ENCODE measurements at regions not wholly inside any gene's neighbourhood (a gene's known extent, or its start where the extent isn't known, plus 50 kb on each side); places are given as distances from the start of the nearest gene placed in this dataset.

DNA sequence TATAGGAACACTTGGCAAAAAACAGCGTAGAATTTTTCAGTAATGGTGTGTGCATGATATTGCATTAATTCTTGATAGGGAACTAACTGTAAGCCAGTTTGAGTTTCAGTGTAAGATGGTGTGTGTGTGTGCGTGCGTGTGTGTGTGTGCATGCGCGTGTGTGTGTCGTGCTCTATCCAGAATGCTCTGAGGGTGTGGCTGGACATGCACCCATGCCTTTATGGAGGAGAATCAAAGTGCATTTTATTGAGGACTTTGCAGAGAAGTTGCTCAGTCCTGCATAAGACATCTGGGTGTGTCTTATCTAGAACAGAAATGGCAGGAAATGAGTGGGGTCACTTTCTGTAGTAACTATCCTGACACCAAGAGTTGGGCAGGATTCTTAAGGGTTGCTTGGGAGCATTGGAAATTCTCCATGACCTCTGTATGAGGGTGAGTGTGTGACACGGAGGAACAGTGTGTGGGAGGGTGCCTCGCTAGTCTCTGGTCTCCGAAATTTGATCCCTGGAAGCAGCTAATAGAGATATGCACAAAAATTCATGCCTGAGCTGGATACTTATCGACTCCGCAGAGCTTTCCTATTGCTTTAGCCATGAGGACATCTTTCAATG lies 252.2 kb downstream of the TSHZ3 start:
- no peaks in the 10 kb centered on the region for H3K4me1 ChIP-seq (ENCODE audit: low read length)
- H3F3A ChIP-seq (ENCODE audit: insufficient read depth, low read length): no peaks in the 10 kb centered on the region
- H3K4me3 ChIP-seq (ENCODE audit: low read length): no peak overlapping the region
- H3K79me2 ChIP-seq (ENCODE audit: low read length): no peaks in the 10 kb centered on the region
- DNase-seq: no peak
- H4K20me1 ChIP-seq (ENCODE audit: insufficient read depth, low read length): no peaks in the 10 kb centered on the region
- no peak overlapping the region for H3K4me2 ChIP-seq (ENCODE audit: low read depth, low read length)
- no peak overlapping the region for H2AFZ ChIP-seq (ENCODE audit: low read length)
- no peaks in the 10 kb centered on the region for H3K9me2 ChIP-seq (replicated peaks; ENCODE audit: insufficient read depth, low read length)
- no peaks in the 10 kb centered on the region for H3K9me3 ChIP-seq (replicated peaks; ENCODE audit: insufficient read depth, low read length)
- H3K9ac ChIP-seq (ENCODE audit: low read length): no peak overlapping the region
- H3K27ac ChIP-seq (ENCODE audit: low read length): no peak overlapping the region
- no peaks in the 10 kb centered on the region for H3K36me3 ChIP-seq (replicated peaks; ENCODE audit: insufficient read depth, low read length)
- H3K27me3 ChIP-seq (replicated peaks; ENCODE audit: insufficient read depth, low read length): peaks cover 35% of the 10 kb centered on the region
- TF ChIP-seq, protein P1, sequence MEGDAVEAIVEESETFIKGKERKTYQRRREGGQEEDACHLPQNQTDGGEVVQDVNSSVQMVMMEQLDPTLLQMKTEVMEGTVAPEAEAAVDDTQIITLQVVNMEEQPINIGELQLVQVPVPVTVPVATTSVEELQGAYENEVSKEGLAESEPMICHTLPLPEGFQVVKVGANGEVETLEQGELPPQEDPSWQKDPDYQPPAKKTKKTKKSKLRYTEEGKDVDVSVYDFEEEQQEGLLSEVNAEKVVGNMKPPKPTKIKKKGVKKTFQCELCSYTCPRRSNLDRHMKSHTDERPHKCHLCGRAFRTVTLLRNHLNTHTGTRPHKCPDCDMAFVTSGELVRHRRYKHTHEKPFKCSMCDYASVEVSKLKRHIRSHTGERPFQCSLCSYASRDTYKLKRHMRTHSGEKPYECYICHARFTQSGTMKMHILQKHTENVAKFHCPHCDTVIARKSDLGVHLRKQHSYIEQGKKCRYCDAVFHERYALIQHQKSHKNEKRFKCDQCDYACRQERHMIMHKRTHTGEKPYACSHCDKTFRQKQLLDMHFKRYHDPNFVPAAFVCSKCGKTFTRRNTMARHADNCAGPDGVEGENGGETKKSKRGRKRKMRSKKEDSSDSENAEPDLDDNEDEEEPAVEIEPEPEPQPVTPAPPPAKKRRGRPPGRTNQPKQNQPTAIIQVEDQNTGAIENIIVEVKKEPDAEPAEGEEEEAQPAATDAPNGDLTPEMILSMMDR (IDR thresholded peaks at IDR 0.05; ENCODE audit: low read length): no peak
- TF ChIP-seq EZH2phosphoT487 (IDR thresholded peaks at IDR 0.05; ENCODE audit: low read length): no peak

DNA sequence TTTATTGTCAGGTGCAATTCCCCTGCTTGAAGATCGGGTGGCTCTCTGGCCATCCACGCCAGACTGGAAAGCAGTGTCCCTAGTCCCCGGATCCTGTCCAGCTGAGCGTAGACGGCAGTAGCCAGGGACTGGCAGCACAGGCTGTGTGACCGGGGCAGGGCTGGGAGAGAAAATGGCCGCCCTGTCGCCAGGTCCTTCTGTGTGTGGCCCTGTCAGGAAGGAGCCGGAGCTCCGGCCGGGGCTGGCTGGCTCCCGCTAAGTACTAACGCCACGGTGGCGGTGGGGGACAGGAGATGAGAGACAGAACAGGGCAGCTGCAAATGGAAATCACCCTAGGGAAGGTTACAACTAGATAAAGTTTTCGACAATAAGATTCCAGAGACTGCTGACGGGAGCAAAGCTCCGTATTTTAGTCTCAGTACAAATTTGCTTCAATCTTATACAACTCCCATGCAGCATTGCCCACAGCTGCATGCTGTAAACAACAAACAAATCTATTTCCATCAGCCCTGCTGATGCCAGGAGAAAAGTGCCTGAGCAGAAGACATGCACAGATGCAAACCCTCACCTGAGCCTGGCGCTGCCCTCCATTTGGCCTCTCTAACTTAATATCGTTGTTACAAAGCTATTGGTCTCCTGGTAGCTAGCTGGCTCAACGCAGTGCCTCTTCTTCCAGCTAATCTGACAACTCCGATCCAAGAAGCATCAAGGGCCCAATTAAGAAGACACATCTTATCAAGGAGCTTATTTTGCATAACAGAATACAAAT lies 253.0 kb downstream of the TSHZ3 start:
- Histone ChIP-seq H3K4me2 (ENCODE audit: low read depth, low read length) (no peak overlapping the region), H3K27ac (ENCODE audit: low read length) (no peak overlapping the region), H3K9ac (ENCODE audit: low read length) (no peak overlapping the region), H3K4me3 (ENCODE audit: low read length) (no peak overlapping the region), H3K27me3 (replicated peaks; ENCODE audit: insufficient read depth, low read length) (peaks cover 27% of the 10 kb centered on the region), H3K9me2 (replicated peaks; ENCODE audit: insufficient read depth, low read length) (no peaks in the 10 kb centered on the region), H2AFZ (ENCODE audit: low read length) (no peak overlapping the region), H4K20me1 (ENCODE audit: insufficient read depth, low read length) (no peaks in the 10 kb centered on the region), H3K79me2 (ENCODE audit: low read length) (no peaks in the 10 kb centered on the region), H3K36me3 (replicated peaks; ENCODE audit: insufficient read depth, low read length) (no peaks in the 10 kb centered on the region), H3K9me3 (replicated peaks; ENCODE audit: insufficient read depth, low read length) (no peaks in the 10 kb centered on the region), H3K4me1 (ENCODE audit: low read length) (no peaks in the 10 kb centered on the region), H3F3A (ENCODE audit: insufficient read depth, low read length) (no peaks in the 10 kb centered on the region)
- no peak for DNase-seq
- TF ChIP-seq EZH2 (optimal IDR thresholded peaks at IDR 0.05; ENCODE audit: low read depth, low read length) (no peak), EZH2phosphoT487 (IDR thresholded peaks at IDR 0.05; ENCODE audit: low read length) (no peak)
- TF ChIP-seq, protein P1 (IDR thresholded peaks at IDR 0.05; ENCODE audit: low read length): no peak

DNA sequence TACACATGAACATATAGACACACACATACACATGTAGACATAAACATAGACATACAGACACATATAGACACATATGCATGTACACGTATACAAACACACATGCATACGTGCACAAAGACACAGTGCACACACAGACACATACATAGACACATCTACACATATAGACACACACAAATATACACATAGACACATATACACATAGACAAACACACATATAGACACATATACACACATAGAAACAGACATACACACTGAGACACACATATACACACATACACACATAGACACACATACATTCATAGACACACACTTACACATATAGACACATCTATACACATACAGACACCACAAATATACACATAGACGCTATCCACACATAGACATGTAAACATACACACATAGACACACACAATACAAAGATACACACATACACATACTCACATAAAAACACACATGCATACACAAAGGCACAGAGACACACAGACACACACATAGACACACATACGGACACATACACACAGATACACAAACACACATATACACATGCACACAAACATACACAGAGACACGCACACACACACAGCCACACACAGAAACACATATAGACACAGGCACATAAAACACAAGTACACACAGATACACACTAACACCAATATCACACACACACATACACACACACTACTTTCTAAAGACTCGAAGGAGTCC lies 254.0 kb downstream of the TSHZ3 start:
- Histone ChIP-seq H2AFZ (ENCODE audit: low read length) (no peak overlapping the region), H3K4me2 (ENCODE audit: low read depth, low read length) (no peak overlapping the region), H3K9ac (ENCODE audit: low read length) (no peak overlapping the region), H3F3A (ENCODE audit: insufficient read depth, low read length) (no peaks in the 10 kb centered on the region), H3K27me3 (replicated peaks; ENCODE audit: insufficient read depth, low read length) (peaks cover 28% of the 10 kb centered on the region), H3K36me3 (replicated peaks; ENCODE audit: insufficient read depth, low read length) (no peaks in the 10 kb centered on the region), H3K79me2 (ENCODE audit: low read length) (no peaks in the 10 kb centered on the region), H3K4me1 (ENCODE audit: low read length) (no peaks in the 10 kb centered on the region), H4K20me1 (ENCODE audit: insufficient read depth, low read length) (no peaks in the 10 kb centered on the region), H3K4me3 (ENCODE audit: low read length) (no peak overlapping the region), H3K9me2 (replicated peaks; ENCODE audit: insufficient read depth, low read length) (no peaks in the 10 kb centered on the region), H3K9me3 (replicated peaks; ENCODE audit: insufficient read depth, low read length) (no peaks in the 10 kb centered on the region), H3K27ac (ENCODE audit: low read length) (no peak overlapping the region)
- DNase-seq: no peak
- TF ChIP-seq EZH2phosphoT487 (IDR thresholded peaks at IDR 0.05; ENCODE audit: low read length) (no peak), EZH2 (optimal IDR thresholded peaks at IDR 0.05; ENCODE audit: low read depth, low read length) (no peak)
- TF ChIP-seq, protein P1 (IDR thresholded peaks at IDR 0.05; ENCODE audit: low read length): no peak

Data from MM.1S (cell line).